Mammary epithelial cell (primary cell): ENCODE measurements at regions not wholly inside any gene's neighbourhood (a gene's known extent, or its start where the extent isn't known, plus 50 kb on each side); places are given as distances from the start of the nearest gene placed in this dataset.

ENCODE experiments used
- CTCF ChIP-seq, 2 donors: IDR thresholded peaks in 1 of 2; conservative IDR thresholded peaks in 1 of 2; 2 replicates each; pipeline ENCODE4 v1.5.1; 2011 to 2012; ENCODE audit warnings: inconsistent platforms in 2 of 2, low read length in 2 of 2, mild to moderate bottlenecking in 2 of 2, control low read depth in 1 of 2, low read depth in 1 of 2; ENCODE audit not compliant: insufficient read depth in 1 of 2; ENCODE audit errors: extremely low read depth in 1 of 2
- EZH2 ChIP-seq: IDR thresholded peaks from 2 replicates; pipeline ENCODE4 v1.6.1; 2012; ENCODE audit warnings: low read length, inconsistent platforms, borderline replicate concordance

- TF ChIP-seq CTCF (conservative IDR thresholded peaks at IDR 0.05 in 1 of 2, IDR thresholded peaks at IDR 0.05 in 1 of 2; ENCODE audit: extremely low read depth in 1 of 2, insufficient read depth in 1 of 2, low read depth in 1 of 2, low read length in 2 of 2) (no peak), EZH2 (no peak)
Measured at GRCh38 chr4:36734334-36734733, 452.9 kb downstream of the DTHD1 start.
